ENCODE measurements at regions not wholly inside any gene's neighbourhood (a gene's known extent, or its start where the extent isn't known, plus 50 kb on each side); places are given as distances from the start of the nearest gene placed in this dataset.

DNA sequence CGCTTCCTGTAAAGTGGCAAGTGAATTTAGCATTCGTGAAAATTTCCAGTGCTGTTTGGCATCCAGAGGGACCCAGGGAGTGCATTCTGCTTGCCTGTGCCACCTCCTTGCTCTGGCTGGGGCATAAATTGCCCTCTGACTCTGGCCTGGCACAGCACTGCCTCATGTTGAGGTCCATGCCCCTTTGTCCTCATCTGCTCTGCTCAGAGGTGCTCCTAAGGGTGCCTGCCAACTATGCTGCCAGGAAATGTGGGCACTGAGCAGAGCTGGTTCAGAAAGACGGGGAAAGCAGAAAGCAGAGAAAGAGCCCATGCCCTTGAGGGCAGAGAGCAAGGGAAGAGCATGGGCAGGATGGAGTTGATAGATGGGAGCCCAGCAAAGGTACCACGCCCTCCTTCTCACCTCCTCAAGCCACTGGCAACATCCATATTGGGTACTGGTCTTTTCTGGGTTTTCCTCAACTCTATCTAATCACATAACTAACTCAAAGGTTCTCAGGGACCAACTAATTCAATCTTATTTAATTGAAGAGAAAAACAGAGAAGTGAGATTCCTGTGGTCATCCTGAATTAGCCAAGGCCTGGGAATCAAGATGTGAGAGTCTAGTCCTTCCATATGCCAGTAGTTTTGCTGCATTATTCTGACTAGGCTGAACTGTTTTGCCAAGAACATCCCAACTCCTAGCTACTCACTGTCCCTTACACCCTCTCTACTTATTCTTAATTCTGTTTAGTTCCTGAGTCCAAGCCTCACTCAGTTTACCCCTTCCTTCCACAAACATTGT is 441.5 kb upstream of the TNP1 start:
- H3K27ac Mint-ChIP-seq, result no peak overlapping the region
- no peak overlapping the region for H3K4me3 Mint-ChIP-seq
- H3K36me3 Mint-ChIP-seq (ENCODE audit: low read depth), result no peaks in the 10 kb centered on the region
- H3K4me1 Mint-ChIP-seq (ENCODE audit: low read depth), result no peaks in the 10 kb centered on the region
- H3K9me3 Mint-ChIP-seq, result peaks cover 5% of the 10 kb centered on the region
- peaks cover 3% of the 10 kb centered on the region for H3K27me3 Mint-ChIP-seq (ENCODE audit: low read depth)

- H3K4me3 Mint-ChIP-seq, result no peak overlapping the region
- H3K4me1 Mint-ChIP-seq (ENCODE audit: low read depth), result no peaks in the 10 kb centered on the region
- no peak overlapping the region for H3K27ac Mint-ChIP-seq
- H3K9me3 Mint-ChIP-seq, result peaks cover 5% of the 10 kb centered on the region
- H3K27me3 Mint-ChIP-seq (ENCODE audit: low read depth), result no peaks in the 10 kb centered on the region
- H3K36me3 Mint-ChIP-seq (ENCODE audit: low read depth), result no peaks in the 10 kb centered on the region
Measured at GRCh38 chr2:217299590-217299989, 439.7 kb upstream of the TNP1 start.

DNA sequence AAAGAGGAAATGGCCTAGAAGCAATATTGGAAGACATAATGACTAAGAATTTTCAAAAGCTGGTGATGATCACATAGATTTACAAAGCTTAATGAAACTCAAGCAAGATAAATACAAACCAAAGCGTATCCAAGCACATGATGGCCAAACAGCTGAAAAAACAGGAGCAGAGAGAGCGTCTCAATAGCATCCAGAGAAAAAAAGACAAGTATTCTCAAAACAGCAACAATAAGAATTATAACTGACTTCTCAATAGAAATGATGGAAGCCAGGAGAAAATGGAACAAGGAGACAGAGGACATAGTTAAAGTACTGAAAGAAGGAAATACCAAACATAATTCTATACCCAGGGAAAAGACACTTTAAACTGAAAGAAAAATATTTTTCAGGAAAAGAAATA is 437.2 kb upstream of the TNP1 start:
- Mint-ChIP-seq H3K4me1 (ENCODE audit: low read depth) (no peaks in the 10 kb centered on the region), H3K27me3 (ENCODE audit: low read depth) (no peaks in the 10 kb centered on the region), H3K36me3 (ENCODE audit: low read depth) (no peaks in the 10 kb centered on the region), H3K27ac (no peak overlapping the region), H3K9me3 (peaks cover 5% of the 10 kb centered on the region), H3K4me3 (no peak overlapping the region)

- Mint-ChIP-seq H3K9me3 (peaks cover 5% of the 10 kb centered on the region), H3K4me3 (no peak overlapping the region), H3K27me3 (ENCODE audit: low read depth) (no peaks in the 10 kb centered on the region), H3K36me3 (ENCODE audit: low read depth) (no peaks in the 10 kb centered on the region), H3K27ac (no peak overlapping the region), H3K4me1 (ENCODE audit: low read depth) (no peaks in the 10 kb centered on the region)
Measured at GRCh38 chr2:217294818-217295217, 435.0 kb upstream of the TNP1 start.

DNA sequence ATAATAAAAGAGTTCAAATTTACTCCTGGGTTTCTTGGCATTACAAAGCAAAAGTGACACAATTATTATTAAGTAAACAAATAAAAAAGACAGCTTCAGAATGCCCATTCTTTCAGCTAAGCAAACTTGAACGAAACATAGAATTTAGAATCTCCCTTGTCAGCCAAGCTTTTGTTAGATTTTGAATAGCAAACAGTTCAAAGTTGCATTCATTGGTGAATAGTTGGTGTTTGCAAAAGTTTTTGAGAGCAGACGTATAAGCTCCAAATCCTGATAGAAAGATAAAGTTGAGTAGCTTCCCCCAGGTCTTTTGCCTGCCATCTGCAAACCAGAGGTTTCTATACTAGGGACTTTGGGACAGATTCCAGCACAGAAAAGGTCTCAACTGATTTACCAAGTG is 434.3 kb upstream of the TNP1 start:
- no peak overlapping the region for H3K27ac Mint-ChIP-seq
- H3K27me3 Mint-ChIP-seq (ENCODE audit: low read depth), result no peaks in the 10 kb centered on the region
- H3K36me3 Mint-ChIP-seq (ENCODE audit: low read depth), result no peaks in the 10 kb centered on the region
- H3K4me3 Mint-ChIP-seq, result no peak overlapping the region
- H3K9me3 Mint-ChIP-seq, result peaks cover 5% of the 10 kb centered on the region
- H3K4me1 Mint-ChIP-seq (ENCODE audit: low read depth), result no peaks in the 10 kb centered on the region

DNA sequence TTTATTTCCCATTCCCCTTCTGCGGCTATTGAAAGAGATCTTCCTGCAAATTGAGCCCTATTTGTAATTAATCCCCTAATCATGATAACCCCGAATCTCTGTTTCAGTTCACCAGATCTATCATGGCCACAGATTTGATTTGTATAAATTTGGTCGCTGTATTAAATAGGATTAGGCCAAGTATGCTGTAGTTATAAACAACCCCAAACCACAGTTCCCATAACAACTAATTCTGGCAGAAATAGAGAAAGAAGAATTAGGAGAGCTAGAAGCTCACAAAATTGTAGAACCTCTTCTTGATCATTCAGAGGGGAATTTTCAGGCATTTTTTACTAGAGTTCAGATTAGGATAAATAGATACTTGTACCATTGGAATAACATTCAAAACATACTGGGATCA is 433.7 kb upstream of the TNP1 start:
- Mint-ChIP-seq H3K4me1 (ENCODE audit: low read depth) (no peaks in the 10 kb centered on the region), H3K9me3 (peaks cover 5% of the 10 kb centered on the region), H3K36me3 (ENCODE audit: low read depth) (no peaks in the 10 kb centered on the region), H3K27ac (no peak overlapping the region), H3K4me3 (no peak overlapping the region), H3K27me3 (ENCODE audit: low read depth) (no peaks in the 10 kb centered on the region)

GRCh38 chr2:217293046-217293445 is 433.2 kb upstream of the TNP1 start:
- no peaks in the 10 kb centered on the region for H3K36me3 Mint-ChIP-seq (ENCODE audit: low read depth)
- no peaks in the 10 kb centered on the region for H3K4me1 Mint-ChIP-seq (ENCODE audit: low read depth)
- no peak overlapping the region for H3K27ac Mint-ChIP-seq
- no peaks in the 10 kb centered on the region for H3K27me3 Mint-ChIP-seq (ENCODE audit: low read depth)
- peaks cover 5% of the 10 kb centered on the region for H3K9me3 Mint-ChIP-seq
- no peak overlapping the region for H3K4me3 Mint-ChIP-seq

DNA sequence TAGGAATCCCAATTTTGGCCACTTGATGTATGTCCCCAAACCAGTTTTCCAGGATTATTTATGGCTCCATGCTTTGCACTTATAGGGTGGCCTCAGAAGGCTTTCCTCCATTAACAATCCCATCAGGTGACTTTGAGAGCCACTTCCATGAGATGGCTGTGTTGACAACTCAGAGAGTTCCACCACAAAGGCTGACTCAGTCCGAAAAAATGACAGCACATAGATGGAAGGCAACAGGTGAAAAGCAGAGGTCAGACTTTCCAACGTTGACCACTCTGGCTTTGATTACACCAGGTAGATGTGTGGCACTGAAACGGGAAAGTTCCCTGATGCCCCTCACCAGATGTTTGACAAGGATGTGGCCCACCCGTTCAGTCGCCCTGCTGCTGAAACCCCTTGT is 431.4 kb upstream of the TNP1 start:
- Mint-ChIP-seq H3K27me3 (ENCODE audit: low read depth) (no peaks in the 10 kb centered on the region), H3K4me3 (no peak overlapping the region), H3K36me3 (ENCODE audit: low read depth) (no peaks in the 10 kb centered on the region), H3K4me1 (ENCODE audit: low read depth) (no peaks in the 10 kb centered on the region), H3K9me3 (no peaks in the 10 kb centered on the region), H3K27ac (no peak overlapping the region)

- Mint-ChIP-seq H3K4me1 (ENCODE audit: low read depth) (no peaks in the 10 kb centered on the region), H3K27ac (no peak overlapping the region), H3K36me3 (ENCODE audit: low read depth) (no peaks in the 10 kb centered on the region), H3K9me3 (no peaks in the 10 kb centered on the region), H3K4me3 (no peak overlapping the region), H3K27me3 (ENCODE audit: low read depth) (no peaks in the 10 kb centered on the region)
Measured at GRCh38 chr2:217290467-217290866, 430.6 kb upstream of the TNP1 start.

DNA sequence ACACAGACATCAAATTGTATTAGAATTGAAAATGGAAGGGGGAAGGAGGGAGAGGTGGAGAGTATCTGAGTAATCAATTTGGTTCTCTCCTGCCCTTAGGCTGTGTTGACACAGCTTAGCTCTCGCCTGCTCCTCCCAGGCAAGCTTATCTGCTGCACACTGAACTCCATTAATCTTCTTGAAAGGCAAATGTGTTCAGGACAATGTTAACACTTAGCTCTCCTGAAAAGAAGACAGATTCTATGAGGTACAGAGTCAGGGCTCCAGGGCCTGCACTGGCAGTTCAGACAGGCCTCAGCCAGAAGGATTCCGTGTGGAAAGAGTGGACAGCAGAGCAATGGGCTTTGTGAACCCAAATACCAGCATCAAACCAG is 430.0 kb upstream of the TNP1 start:
- Mint-ChIP-seq H3K27me3 (ENCODE audit: low read depth) (no peaks in the 10 kb centered on the region), H3K9me3 (no peaks in the 10 kb centered on the region), H3K4me1 (ENCODE audit: low read depth) (no peaks in the 10 kb centered on the region), H3K36me3 (ENCODE audit: low read depth) (no peaks in the 10 kb centered on the region), H3K4me3 (no peak overlapping the region), H3K27ac (no peak overlapping the region)

- no peak overlapping the region for H3K27ac Mint-ChIP-seq
Measured at GRCh38 chr2:217289177-217289906, 429.5 kb upstream of the TNP1 start.

GRCh38 chr2:217288472-217289063 is 428.7 kb upstream of the TNP1 start:
- no peaks in the 10 kb centered on the region for H3K4me1 Mint-ChIP-seq (ENCODE audit: low read depth)
- no peaks in the 10 kb centered on the region for H3K9me3 Mint-ChIP-seq
- H3K36me3 Mint-ChIP-seq (ENCODE audit: low read depth), result no peaks in the 10 kb centered on the region
- no peak overlapping the region for H3K4me3 Mint-ChIP-seq
- no peaks in the 10 kb centered on the region for H3K27me3 Mint-ChIP-seq (ENCODE audit: low read depth)
- H3K27ac Mint-ChIP-seq, result no peak overlapping the region

More at GRCh38 chr2:217289177-217289906, 429.5 kb upstream of the TNP1 start:
- Mint-ChIP-seq H3K4me3 (no peak overlapping the region), H3K36me3 (ENCODE audit: low read depth) (no peaks in the 10 kb centered on the region), H3K4me1 (ENCODE audit: low read depth) (no peaks in the 10 kb centered on the region), H3K27me3 (ENCODE audit: low read depth) (no peaks in the 10 kb centered on the region), H3K9me3 (no peaks in the 10 kb centered on the region)

DNA sequence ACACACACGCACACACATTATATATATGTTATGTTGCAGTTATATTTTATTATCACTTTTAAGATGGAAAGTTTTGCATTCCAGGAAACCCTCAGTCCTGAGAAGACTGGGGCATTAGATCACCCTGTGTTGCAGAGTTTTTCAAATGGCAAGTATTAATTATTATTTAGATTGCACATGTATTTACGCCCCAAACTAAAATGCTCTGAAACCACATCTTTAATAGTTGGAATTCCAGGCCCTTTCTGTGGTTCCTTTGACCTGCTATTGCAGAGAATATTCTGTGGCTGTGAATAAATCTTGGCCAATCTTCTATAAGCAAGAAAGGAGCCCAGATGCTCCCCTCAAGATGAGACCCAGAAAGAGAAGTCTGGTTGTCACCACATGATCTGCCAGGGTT is 427.0 kb upstream of the TNP1 start:
- no peaks in the 10 kb centered on the region for H3K27me3 Mint-ChIP-seq (ENCODE audit: low read depth)
- no peaks in the 10 kb centered on the region for H3K36me3 Mint-ChIP-seq (ENCODE audit: low read depth)
- no peaks in the 10 kb centered on the region for H3K4me1 Mint-ChIP-seq (ENCODE audit: low read depth)
- H3K4me3 Mint-ChIP-seq, result no peak overlapping the region
- H3K27ac Mint-ChIP-seq, result no peak overlapping the region
- H3K9me3 Mint-ChIP-seq, result no peaks in the 10 kb centered on the region

GRCh38 chr2:217285926-217286325 is 426.1 kb upstream of the TNP1 start:
- no peaks in the 10 kb centered on the region for H3K4me1 Mint-ChIP-seq (ENCODE audit: low read depth)
- no peaks in the 10 kb centered on the region for H3K27me3 Mint-ChIP-seq (ENCODE audit: low read depth)
- no peaks in the 10 kb centered on the region for H3K9me3 Mint-ChIP-seq
- no peak overlapping the region for H3K4me3 Mint-ChIP-seq
- H3K27ac Mint-ChIP-seq, result no peak overlapping the region
- no peaks in the 10 kb centered on the region for H3K36me3 Mint-ChIP-seq (ENCODE audit: low read depth)

DNA sequence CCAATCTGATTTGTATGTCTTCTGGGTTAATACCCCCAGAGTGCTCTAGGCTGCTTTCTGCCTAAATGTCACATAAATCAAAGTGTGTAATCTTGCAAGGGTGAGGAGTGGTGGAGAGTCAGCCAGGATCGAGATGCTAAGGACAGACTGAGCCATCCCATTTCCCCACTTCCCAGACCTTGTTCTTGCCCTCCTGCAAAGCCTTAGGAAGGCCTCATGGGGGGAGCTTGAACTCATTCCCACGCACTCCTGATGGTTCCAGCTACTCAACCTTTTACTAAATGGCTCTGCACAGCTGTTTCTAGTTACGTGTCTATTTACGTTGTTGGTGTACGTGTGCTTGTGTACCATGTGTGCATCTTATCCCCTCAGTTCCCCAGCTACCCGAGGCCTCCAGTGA is 423.6 kb upstream of the TNP1 start:
- no peaks in the 10 kb centered on the region for H3K9me3 Mint-ChIP-seq
- no peaks in the 10 kb centered on the region for H3K27me3 Mint-ChIP-seq (ENCODE audit: low read depth)
- no peaks in the 10 kb centered on the region for H3K36me3 Mint-ChIP-seq (ENCODE audit: low read depth)
- H3K27ac Mint-ChIP-seq, result no peak overlapping the region
- H3K4me1 Mint-ChIP-seq (ENCODE audit: low read depth), result no peaks in the 10 kb centered on the region
- H3K4me3 Mint-ChIP-seq, result no peak overlapping the region

Data from T-helper 1 cell treated with Interleukin-12 subunit alpha and Interleukin-12 subunit beta and Interleukin-4 antibody, amounts not matched to agents 30 μg/mL and 1 μg/mL, for 36 hours (primary cell).